ENCODE measurements at regions not wholly inside any gene's neighbourhood (a gene's known extent, or its start where the extent isn't known, plus 50 kb on each side); places are given as distances from the start of the nearest gene placed in this dataset.

DNA sequence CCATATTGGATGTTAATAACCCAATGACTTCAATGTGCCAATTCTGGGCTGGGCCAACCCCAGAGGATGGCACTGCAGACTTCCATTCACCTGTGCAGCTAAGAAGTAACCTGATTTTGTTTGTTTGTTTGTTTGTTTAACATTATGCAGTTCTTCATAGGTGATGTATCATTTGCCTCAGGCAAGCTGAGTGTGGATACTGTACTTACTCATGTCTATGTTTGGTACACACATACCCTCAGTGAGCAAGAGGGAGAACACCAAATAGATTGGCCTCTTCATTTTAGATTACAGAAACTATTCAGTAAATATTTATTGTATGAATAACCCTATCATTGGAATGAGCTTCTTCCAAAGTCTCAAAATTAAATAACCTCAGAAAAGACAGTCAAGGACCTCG lies 180.2 kb upstream of the SMC2 start:
- TF ChIP-seq, protein P1, sequence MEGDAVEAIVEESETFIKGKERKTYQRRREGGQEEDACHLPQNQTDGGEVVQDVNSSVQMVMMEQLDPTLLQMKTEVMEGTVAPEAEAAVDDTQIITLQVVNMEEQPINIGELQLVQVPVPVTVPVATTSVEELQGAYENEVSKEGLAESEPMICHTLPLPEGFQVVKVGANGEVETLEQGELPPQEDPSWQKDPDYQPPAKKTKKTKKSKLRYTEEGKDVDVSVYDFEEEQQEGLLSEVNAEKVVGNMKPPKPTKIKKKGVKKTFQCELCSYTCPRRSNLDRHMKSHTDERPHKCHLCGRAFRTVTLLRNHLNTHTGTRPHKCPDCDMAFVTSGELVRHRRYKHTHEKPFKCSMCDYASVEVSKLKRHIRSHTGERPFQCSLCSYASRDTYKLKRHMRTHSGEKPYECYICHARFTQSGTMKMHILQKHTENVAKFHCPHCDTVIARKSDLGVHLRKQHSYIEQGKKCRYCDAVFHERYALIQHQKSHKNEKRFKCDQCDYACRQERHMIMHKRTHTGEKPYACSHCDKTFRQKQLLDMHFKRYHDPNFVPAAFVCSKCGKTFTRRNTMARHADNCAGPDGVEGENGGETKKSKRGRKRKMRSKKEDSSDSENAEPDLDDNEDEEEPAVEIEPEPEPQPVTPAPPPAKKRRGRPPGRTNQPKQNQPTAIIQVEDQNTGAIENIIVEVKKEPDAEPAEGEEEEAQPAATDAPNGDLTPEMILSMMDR (conservative IDR thresholded peaks at IDR 0.05 in 1 of 2, IDR thresholded peaks at IDR 0.05 in 1 of 2; ENCODE audit: extremely low read depth in 1 of 2, insufficient read depth in 1 of 2, low read depth in 1 of 2, low read length in 2 of 2), result no peak
- TF ChIP-seq EZH2 (IDR thresholded peaks at IDR 0.05; ENCODE audit: borderline replicate concordance, low read length), result no peak

Measured in mammary epithelial cell (primary cell).